GM12878 (cell line): ENCODE measurements at regions not wholly inside any gene's neighbourhood (a gene's known extent, or its start where the extent isn't known, plus 50 kb on each side); places are given as distances from the start of the nearest gene placed in this dataset.

Experiments used
- ATAC-seq: fragments of 200-7000 bp; cut with Tn5 transposase; 3 replicates; pipeline ENCODE4 v1.9.1; 2020; ENCODE audit warnings: mild to moderate bottlenecking, moderate library complexity
- BruUV-seq: library from RNA; stranded (reverse); fragments of 400-500 nt; replicated peaks from 2 replicates; lab custom pipeline; 2021; lab: Mats Ljungman, UMichigan
- CTCF ChIA-PET: fragments of 300-600 bp; sonication (Branson Sonifier 250); formaldehyde crosslinking; extraction: SDS; loops from one replicate; lab custom pipeline; 2021; ENCODE audit warnings: inconsistent platforms; lab: Yijun Ruan, JAX
- POLR2A ChIA-PET: fragments of 350-600 bp; formaldehyde crosslinking; extraction: SDS; loops from one replicate; lab custom pipeline; 2021; ENCODE audit warnings: inconsistent platforms; lab: Charles Lee
- RAD21 ChIA-PET: fragments of 300-600 bp; sonication (Branson Sonifier 250); formaldehyde crosslinking; loops from one replicate; lab custom pipeline; 2023; ENCODE audit warnings: antibody characterized with exemption; ENCODE audit not compliant: unreplicated experiment; lab: Charles Lee
- SMC1A ChIA-PET: fragments of 300-600 bp; sonication (Branson Sonifier 250); formaldehyde crosslinking; loops from one replicate; lab custom pipeline; 2023; ENCODE audit not compliant: unreplicated experiment, uncharacterized antibody; lab: Charles Lee
- DNase-seq: peaks from one replicate; pipeline ENCODE4 v3.0.0-alpha.2; 2011; ENCODE audit warnings: low read depth, low spot score
- FAIRE-seq: peaks from 3 replicates; lab custom pipeline; 2011; peaks lifted over from hg19 to GRCh38; lab: Jason Lieb, UNC
- H2AFZ ChIP-seq: 2 replicates; pipeline ENCODE4 v1.6.0; 2011; ENCODE audit warnings: low read depth, low read length, control low read depth; ENCODE audit not compliant: control insufficient read depth
- H3K27ac ChIP-seq: 2 replicates; pipeline ENCODE4 v1.5.1; 2011; ENCODE audit warnings: control low read depth; ENCODE audit not compliant: control insufficient read depth, insufficient read depth
- H3K27me3 ChIP-seq, 2 experiments: replicated peaks in 1 of 2; 2 replicates each; pipeline versions ENCODE4 v1.6.0 to v1.6.1; 2011; ENCODE audit warnings: low read length in 1 of 2; ENCODE audit not compliant: control insufficient read depth in 2 of 2, insufficient read depth in 2 of 2
- H3K36me3 ChIP-seq, 2 experiments: 2 replicates each; pipeline ENCODE4 v1.5.1; 2011; ENCODE audit warnings: low read length in 1 of 2; ENCODE audit not compliant: control insufficient read depth in 2 of 2, insufficient read depth in 2 of 2
- H3K4me1 ChIP-seq: 2 replicates; pipeline ENCODE4 v1.6.1; 2011; ENCODE audit warnings: mild to moderate bottlenecking, low read length, moderate library complexity, mixed read lengths; ENCODE audit not compliant: control insufficient read depth, insufficient read depth
- H3K4me2 ChIP-seq: 2 replicates; pipeline ENCODE4 v1.6.0; 2011; ENCODE audit warnings: control low read depth; ENCODE audit not compliant: control insufficient read depth, insufficient read depth
- H3K4me3 ChIP-seq: fragments of 200-600 bp; sonication (generic); 2 replicates; pipeline ENCODE4 v1.5.1; 2016
- H3K79me2 ChIP-seq: 2 replicates; pipeline ENCODE4 v1.6.0; 2011; ENCODE audit warnings: low read length; ENCODE audit not compliant: control insufficient read depth, insufficient read depth
- H3K9ac ChIP-seq: 2 replicates; pipeline ENCODE4 v1.8.0; 2011; ENCODE audit warnings: low read length, control low read depth, mixed read lengths; ENCODE audit not compliant: control insufficient read depth, insufficient read depth
- H3K9me3 ChIP-seq: replicated peaks from 3 replicates; pipeline ENCODE4 v1.5.1; 2011; ENCODE audit warnings: mild to moderate bottlenecking, low read length; ENCODE audit not compliant: control insufficient read depth, insufficient read depth
- H4K20me1 ChIP-seq: 2 replicates; pipeline ENCODE4 v1.6.0; 2011; ENCODE audit not compliant: control insufficient read depth, insufficient read depth
- ASH2L ChIP-seq: fragments of 300-600, 200-600 bp; sonication (generic); IDR thresholded peaks from 2 replicates; pipeline ENCODE4 v1.6.1; 2017; ENCODE audit warnings: low read depth, mild to moderate bottlenecking, borderline replicate concordance
- BACH1 ChIP-seq: fragments of 450-650 bp; IDR thresholded peaks from 2 replicates; pipeline ENCODE4 v1.6.1; 2017; ENCODE audit warnings: mild to moderate bottlenecking, borderline replicate concordance
- CHD2 ChIP-seq: IDR thresholded peaks from 2 replicates; pipeline ENCODE4 v1.6.1; 2011; ENCODE audit warnings: low read depth, low read length, improper control_type of control experiment, borderline replicate concordance
- POLR2AphosphoS2 ChIP-seq: IDR thresholded peaks from 2 replicates; pipeline ENCODE4 v1.6.1; 2011; ENCODE audit warnings: low read depth, mild to moderate bottlenecking, low read length, improper control_type of control experiment, moderate library complexity
- SP1 ChIP-seq: IDR thresholded peaks from one replicate; pipeline ENCODE4 v1.6.1; 2011; ENCODE audit warnings: low read depth, low read length
- SPI1 ChIP-seq: IDR thresholded peaks from 2 replicates; pipeline ENCODE4 v1.6.1; 2011; ENCODE audit warnings: low read depth, mild to moderate bottlenecking, low read length, moderate library complexity, borderline replicate concordance; ENCODE audit not compliant: insufficient read depth
- YBX1 ChIP-seq: fragments of 450-650 bp; IDR thresholded peaks from 2 replicates; pipeline ENCODE4 v1.6.1; 2016; ENCODE audit warnings: antibody characterized with exemption
- WGBS: methylation state at CpG from one replicate; pipeline ENCODE4 v1.1.6; 2016; ENCODE audit warnings: low lambda C conversion rate; ENCODE audit not compliant: insufficient replicate concordance, insufficient coverage; ENCODE audit errors: missing lambda C conversion rate; 5-methylcytosine and 5-hydroxymethylcytosine counted together
- in situ Hi-C: fragments of 300-500 bp; cut with MboI; formaldehyde crosslinking; loops from 9 replicates; pipeline ENCODE4 v1.14.3; 2018; ENCODE audit warnings: mixed read lengths
- intact Hi-C: fragments of 100-400 bp; cut with micrococcal nuclease; formaldehyde crosslinking; loops from one replicate; pipeline ENCODE4 v1.14.2; 2022; ENCODE audit not compliant: unreplicated experiment
- TF ChIP-seq, protein P1 (sequence below): fragments of 450-650 bp; IDR thresholded peaks from 2 replicates; pipeline ENCODE4 v1.6.1; 2017; ENCODE audit warnings: mild to moderate bottlenecking, low read depth, inconsistent platforms; ENCODE audit not compliant: poor library complexity, severe bottlenecking
- TF ChIP-seq, protein P2 (sequence below): fragments of 450-650 bp; IDR thresholded peaks from 2 replicates; pipeline ENCODE4 v1.6.1; 2016; ENCODE audit warnings: mild to moderate bottlenecking
- TF ChIP-seq, protein P3 (sequence below): IDR thresholded peaks from 2 replicates; pipeline ENCODE4 v1.6.1; 2012; ENCODE audit warnings: low read depth, low read length, improper control_type of control experiment

DNA sequence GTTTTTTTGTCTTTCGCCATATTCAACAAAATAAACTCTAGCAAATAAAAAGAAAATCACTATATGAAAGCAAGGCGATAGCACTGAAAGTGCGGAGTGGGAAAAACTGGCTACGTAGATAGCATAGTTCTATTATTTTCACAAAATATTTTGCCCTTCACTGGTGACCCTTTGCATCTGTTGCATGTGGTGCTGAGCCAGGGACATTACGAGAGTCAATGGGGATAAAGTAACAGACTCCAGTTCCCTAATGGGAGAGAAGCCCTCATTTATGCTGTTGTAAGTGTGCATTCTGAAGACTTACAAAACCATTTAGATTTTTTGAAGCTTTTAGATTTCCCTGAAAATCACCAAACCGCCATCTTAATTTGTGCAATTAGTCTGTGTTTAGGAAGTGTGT is 501.6 kb downstream of the PPARGC1A start:
- DNase-seq (no peak), ATAC-seq (no peak), FAIRE-seq (no peak)
- H3K9ac ChIP-seq = no peak overlapping the region
- no peak overlapping the region for H2AFZ ChIP-seq
- no peaks in the 10 kb centered on the region for H3K36me3 ChIP-seq
- RAD21 ChIA-PET = no interaction called here
- in situ Hi-C loops = no loop called here
- no peak for TF ChIP-seq ASH2L
- no peak for TF ChIP-seq POLR2AphosphoS2
- TF ChIP-seq SP1 = no peak
- TF ChIP-seq, protein P1, sequence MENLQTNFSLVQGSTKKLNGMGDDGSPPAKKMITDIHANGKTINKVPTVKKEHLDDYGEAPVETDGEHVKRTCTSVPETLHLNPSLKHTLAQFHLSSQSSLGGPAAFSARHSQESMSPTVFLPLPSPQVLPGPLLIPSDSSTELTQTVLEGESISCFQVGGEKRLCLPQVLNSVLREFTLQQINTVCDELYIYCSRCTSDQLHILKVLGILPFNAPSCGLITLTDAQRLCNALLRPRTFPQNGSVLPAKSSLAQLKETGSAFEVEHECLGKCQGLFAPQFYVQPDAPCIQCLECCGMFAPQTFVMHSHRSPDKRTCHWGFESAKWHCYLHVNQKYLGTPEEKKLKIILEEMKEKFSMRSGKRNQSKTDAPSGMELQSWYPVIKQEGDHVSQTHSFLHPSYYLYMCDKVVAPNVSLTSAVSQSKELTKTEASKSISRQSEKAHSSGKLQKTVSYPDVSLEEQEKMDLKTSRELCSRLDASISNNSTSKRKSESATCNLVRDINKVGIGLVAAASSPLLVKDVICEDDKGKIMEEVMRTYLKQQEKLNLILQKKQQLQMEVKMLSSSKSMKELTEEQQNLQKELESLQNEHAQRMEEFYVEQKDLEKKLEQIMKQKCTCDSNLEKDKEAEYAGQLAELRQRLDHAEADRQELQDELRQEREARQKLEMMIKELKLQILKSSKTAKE = no peak
- no peak for TF ChIP-seq SPI1
- TF ChIP-seq CHD2 = no peak
- TF ChIP-seq, protein P2, sequence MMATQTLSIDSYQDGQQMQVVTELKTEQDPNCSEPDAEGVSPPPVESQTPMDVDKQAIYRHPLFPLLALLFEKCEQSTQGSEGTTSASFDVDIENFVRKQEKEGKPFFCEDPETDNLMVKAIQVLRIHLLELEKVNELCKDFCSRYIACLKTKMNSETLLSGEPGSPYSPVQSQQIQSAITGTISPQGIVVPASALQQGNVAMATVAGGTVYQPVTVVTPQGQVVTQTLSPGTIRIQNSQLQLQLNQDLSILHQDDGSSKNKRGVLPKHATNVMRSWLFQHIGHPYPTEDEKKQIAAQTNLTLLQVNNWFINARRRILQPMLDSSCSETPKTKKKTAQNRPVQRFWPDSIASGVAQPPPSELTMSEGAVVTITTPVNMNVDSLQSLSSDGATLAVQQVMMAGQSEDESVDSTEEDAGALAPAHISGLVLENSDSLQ = no peak
- TF ChIP-seq, protein P3, sequence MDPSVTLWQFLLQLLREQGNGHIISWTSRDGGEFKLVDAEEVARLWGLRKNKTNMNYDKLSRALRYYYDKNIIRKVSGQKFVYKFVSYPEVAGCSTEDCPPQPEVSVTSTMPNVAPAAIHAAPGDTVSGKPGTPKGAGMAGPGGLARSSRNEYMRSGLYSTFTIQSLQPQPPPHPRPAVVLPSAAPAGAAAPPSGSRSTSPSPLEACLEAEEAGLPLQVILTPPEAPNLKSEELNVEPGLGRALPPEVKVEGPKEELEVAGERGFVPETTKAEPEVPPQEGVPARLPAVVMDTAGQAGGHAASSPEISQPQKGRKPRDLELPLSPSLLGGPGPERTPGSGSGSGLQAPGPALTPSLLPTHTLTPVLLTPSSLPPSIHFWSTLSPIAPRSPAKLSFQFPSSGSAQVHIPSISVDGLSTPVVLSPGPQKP = no peak
- TF ChIP-seq BACH1 = no peak
- no peak for TF ChIP-seq YBX1
- no TSS peak for BruUV-seq
- H3K27me3 ChIP-seq = no peaks in the 10 kb centered on the region
- POLR2A ChIA-PET = no interaction called here
- WGBS = 42% methylated on average over 6 of the region's 6 CpGs
- no peaks in the 10 kb centered on the region for H3K4me1 ChIP-seq
- H3K4me3 ChIP-seq = no peak overlapping the region
- SMC1A ChIA-PET = no interaction called here
- no peaks in the 10 kb centered on the region for H3K79me2 ChIP-seq
- intact Hi-C loops = no loop called here
- H3K4me2 ChIP-seq = no peak overlapping the region
- no peaks in the 10 kb centered on the region for H3K9me3 ChIP-seq
- no peak overlapping the region for H3K27ac ChIP-seq
- H4K20me1 ChIP-seq = no peaks in the 10 kb centered on the region
- CTCF ChIA-PET = no interaction called here
